GM10248 (cell line): ENCODE measurements at regions not wholly inside any gene's neighbourhood (a gene's known extent, or its start where the extent isn't known, plus 50 kb on each side); places are given as distances from the start of the nearest gene placed in this dataset.
"Not testable (repeated sequence)": the region's sequence is repeated elsewhere in the genome, so short reads cannot be mapped to it uniquely, and the experiment has no call there.

Experiments
- CTCF ChIA-PET: fragments of 300-600 bp; sonication (Branson Sonifier 250); formaldehyde crosslinking; extraction: SDS; loops from one replicate; lab custom pipeline; 2021; ENCODE audit warnings: antibody characterized with exemption; lab: Yijun Ruan, JAX
- POLR2A ChIA-PET: fragments of 350-650 bp; sonication (Branson Sonifier 250); formaldehyde crosslinking; extraction: SDS; loops from one replicate; lab custom pipeline; 2020; ENCODE audit warnings: antibody characterized with exemption; lab: Yijun Ruan, JAX
- DNase-seq: peaks from one replicate; pipeline ENCODE4 v3.0.0; 2012; ENCODE audit errors: extremely low spot score
- TF ChIP-seq, protein P1 (sequence below): IDR thresholded peaks from 2 replicates; pipeline ENCODE4 v1.5.1; 2012; ENCODE audit warnings: mild to moderate bottlenecking, low read depth; ENCODE audit errors: extremely low read depth, missing control alignments, control extremely low read depth

DNA sequence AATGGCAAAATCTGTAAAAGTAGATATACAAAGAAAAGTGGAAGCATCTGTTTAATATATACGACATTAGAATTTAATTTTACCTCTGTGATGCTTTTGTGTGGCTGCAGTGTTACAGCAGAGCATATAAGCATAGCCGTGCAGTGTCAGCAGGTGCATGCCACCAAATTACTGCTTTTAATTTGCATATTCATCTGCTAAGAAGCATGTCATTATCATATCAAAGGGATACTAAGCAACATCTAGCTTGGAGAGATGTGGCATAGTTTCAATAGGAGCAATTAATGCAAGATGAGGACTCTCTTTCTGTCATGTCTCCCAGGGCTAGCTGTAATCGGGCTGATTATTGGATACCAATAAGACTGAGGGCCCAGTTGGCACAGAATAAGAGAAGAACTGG lies 214.4 kb upstream of the SOX2 start:
- CTCF ChIA-PET = interaction anchor here (0.6 to 1.7 kb wide), 3 partner anchors 17 to 383 kb away, joined by 3 to 4 read pairs (median 3); no protein-coding TSS in a partner anchor
- POLR2A ChIA-PET = no interaction called here
- DNase-seq = no peak
- TF ChIP-seq, protein P1, sequence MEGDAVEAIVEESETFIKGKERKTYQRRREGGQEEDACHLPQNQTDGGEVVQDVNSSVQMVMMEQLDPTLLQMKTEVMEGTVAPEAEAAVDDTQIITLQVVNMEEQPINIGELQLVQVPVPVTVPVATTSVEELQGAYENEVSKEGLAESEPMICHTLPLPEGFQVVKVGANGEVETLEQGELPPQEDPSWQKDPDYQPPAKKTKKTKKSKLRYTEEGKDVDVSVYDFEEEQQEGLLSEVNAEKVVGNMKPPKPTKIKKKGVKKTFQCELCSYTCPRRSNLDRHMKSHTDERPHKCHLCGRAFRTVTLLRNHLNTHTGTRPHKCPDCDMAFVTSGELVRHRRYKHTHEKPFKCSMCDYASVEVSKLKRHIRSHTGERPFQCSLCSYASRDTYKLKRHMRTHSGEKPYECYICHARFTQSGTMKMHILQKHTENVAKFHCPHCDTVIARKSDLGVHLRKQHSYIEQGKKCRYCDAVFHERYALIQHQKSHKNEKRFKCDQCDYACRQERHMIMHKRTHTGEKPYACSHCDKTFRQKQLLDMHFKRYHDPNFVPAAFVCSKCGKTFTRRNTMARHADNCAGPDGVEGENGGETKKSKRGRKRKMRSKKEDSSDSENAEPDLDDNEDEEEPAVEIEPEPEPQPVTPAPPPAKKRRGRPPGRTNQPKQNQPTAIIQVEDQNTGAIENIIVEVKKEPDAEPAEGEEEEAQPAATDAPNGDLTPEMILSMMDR = no peak

GRCh38 chr3:181493423-181493822 lies 218.3 kb upstream of the SOX2 start:
- TF ChIP-seq, protein P1 = no peak
- POLR2A ChIA-PET = no interaction called here
- CTCF ChIA-PET = no interaction called here
- DNase-seq = no peak

- ChIA-PET POLR2A (no interaction called here), CTCF (no interaction called here)
- TF ChIP-seq, protein P1 = no peak
Measured at GRCh38 chr3:181488536-181488935, 223.2 kb upstream of the SOX2 start.

GRCh38 chr3:181487236-181487978 lies 224.3 kb upstream of the SOX2 start:
- DNase-seq = no peak
- POLR2A ChIA-PET = no interaction called here
- TF ChIP-seq, protein P1 = no peak
- CTCF ChIA-PET = no interaction called here

More at GRCh38 chr3:181488536-181488935, 223.2 kb upstream of the SOX2 start:
- DNase-seq = no peak

- ChIA-PET POLR2A (no interaction called here), CTCF (no interaction called here)
- DNase-seq = no peak
- TF ChIP-seq, protein P1 = no peak
Measured at GRCh38 chr3:181486141-181486885, 225.4 kb upstream of the SOX2 start.

GRCh38 chr3:181484026-181484425 lies 227.7 kb upstream of the SOX2 start:
- ChIA-PET CTCF (no interaction called here), POLR2A (no interaction called here)
- no peak for DNase-seq
- TF ChIP-seq, protein P1 = no peak

- DNase-seq, POLR2A ChIA-PET, CTCF ChIA-PET: not testable (repeated sequence)
Measured at GRCh38 chr3:181475146-181475545, 236.6 kb upstream of the SOX2 start.
